Calu3 (cell line): ENCODE measurements at regions not wholly inside any gene's neighbourhood (a gene's known extent, or its start where the extent isn't known, plus 50 kb on each side); places are given as distances from the start of the nearest gene placed in this dataset.

Experiments
- BruUV-seq: library from RNA; stranded (reverse); fragments of 400-500 nt; replicated peaks from 2 replicates; lab custom pipeline; 2021; lab: Mats Ljungman, UMichigan
- CTCF ChIA-PET: fragments of 300-600 bp; sonication (Branson Sonifier 250); formaldehyde crosslinking; loops from one replicate; lab custom pipeline; 2022; ENCODE audit warnings: antibody characterized with exemption; lab: Charles Lee
- DNase-seq: peaks from one replicate; pipeline ENCODE4 v3.0.0; 2022
- H3K27ac Mint-ChIP-seq: one replicate; pipeline ENCODE4 v1.8.0; 2022; ENCODE audit warnings: mixed read lengths; ENCODE audit not compliant: unreplicated experiment
- H3K27me3 Mint-ChIP-seq: one replicate; pipeline ENCODE4 v1.8.0; 2022; ENCODE audit warnings: mixed read lengths; ENCODE audit not compliant: unreplicated experiment
- H3K36me3 Mint-ChIP-seq: one replicate; pipeline ENCODE4 v1.8.0; 2022; ENCODE audit warnings: mild to moderate bottlenecking, moderate library complexity, mixed read lengths; ENCODE audit not compliant: insufficient read depth, unreplicated experiment
- H3K4me1 Mint-ChIP-seq: one replicate; pipeline ENCODE4 v1.8.0; 2022; ENCODE audit warnings: mild to moderate bottlenecking, low read depth, mixed read lengths; ENCODE audit not compliant: unreplicated experiment
- H3K4me3 Mint-ChIP-seq: one replicate; pipeline ENCODE4 v1.8.0; 2022; ENCODE audit warnings: mild to moderate bottlenecking, low read depth, moderate library complexity, mixed read lengths; ENCODE audit not compliant: unreplicated experiment
- H3K9me3 Mint-ChIP-seq: one replicate; pipeline ENCODE4 v1.8.0; 2022; ENCODE audit warnings: low read depth, mixed read lengths; ENCODE audit not compliant: unreplicated experiment
- intact Hi-C: fragments of 100-400 bp; cut with micrococcal nuclease; formaldehyde crosslinking; loops from one replicate; pipeline ENCODE4 v1.10.0; 2022; ENCODE audit not compliant: unreplicated experiment
- TF ChIP-seq, protein P1 (sequence below): fragments of 200-600 bp; IDR thresholded peaks from one replicate; pipeline ENCODE4 v1.8.0; 2022; ENCODE audit warnings: antibody characterized with exemption; ENCODE audit not compliant: unreplicated experiment

DNA sequence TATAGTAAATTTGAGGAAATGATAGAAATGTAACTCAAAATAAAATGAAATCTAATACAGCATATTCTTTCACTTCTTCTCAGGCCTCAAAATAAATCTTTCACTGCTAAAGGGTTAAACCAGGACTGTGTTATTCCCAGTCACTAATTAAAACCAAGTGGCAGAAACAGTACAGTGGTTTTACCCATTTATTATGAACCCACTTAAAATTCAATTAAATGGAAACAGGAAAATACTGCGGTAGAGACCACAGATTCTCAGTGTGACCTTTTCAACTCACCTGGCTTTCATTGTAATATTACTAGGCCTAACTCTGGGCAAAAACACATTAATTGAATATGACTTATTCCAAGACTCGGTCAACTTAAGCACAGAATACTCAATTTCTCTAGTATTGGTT, 176.5 kb upstream of the DKK2 start:
- Mint-ChIP-seq H3K27me3 (no peaks in the 10 kb centered on the region), H3K4me3 (no peak overlapping the region), H3K27ac (no peak overlapping the region), H3K4me1 (no peaks in the 10 kb centered on the region), H3K9me3 (no peaks in the 10 kb centered on the region), H3K36me3 (peaks cover 6% of the 10 kb centered on the region)
- TF ChIP-seq, protein P1, sequence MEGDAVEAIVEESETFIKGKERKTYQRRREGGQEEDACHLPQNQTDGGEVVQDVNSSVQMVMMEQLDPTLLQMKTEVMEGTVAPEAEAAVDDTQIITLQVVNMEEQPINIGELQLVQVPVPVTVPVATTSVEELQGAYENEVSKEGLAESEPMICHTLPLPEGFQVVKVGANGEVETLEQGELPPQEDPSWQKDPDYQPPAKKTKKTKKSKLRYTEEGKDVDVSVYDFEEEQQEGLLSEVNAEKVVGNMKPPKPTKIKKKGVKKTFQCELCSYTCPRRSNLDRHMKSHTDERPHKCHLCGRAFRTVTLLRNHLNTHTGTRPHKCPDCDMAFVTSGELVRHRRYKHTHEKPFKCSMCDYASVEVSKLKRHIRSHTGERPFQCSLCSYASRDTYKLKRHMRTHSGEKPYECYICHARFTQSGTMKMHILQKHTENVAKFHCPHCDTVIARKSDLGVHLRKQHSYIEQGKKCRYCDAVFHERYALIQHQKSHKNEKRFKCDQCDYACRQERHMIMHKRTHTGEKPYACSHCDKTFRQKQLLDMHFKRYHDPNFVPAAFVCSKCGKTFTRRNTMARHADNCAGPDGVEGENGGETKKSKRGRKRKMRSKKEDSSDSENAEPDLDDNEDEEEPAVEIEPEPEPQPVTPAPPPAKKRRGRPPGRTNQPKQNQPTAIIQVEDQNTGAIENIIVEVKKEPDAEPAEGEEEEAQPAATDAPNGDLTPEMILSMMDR: no peak
- intact Hi-C loops: no loop called here
- BruUV-seq: no TSS peak
- DNase-seq: no peak
- CTCF ChIA-PET: no interaction called here

DNA sequence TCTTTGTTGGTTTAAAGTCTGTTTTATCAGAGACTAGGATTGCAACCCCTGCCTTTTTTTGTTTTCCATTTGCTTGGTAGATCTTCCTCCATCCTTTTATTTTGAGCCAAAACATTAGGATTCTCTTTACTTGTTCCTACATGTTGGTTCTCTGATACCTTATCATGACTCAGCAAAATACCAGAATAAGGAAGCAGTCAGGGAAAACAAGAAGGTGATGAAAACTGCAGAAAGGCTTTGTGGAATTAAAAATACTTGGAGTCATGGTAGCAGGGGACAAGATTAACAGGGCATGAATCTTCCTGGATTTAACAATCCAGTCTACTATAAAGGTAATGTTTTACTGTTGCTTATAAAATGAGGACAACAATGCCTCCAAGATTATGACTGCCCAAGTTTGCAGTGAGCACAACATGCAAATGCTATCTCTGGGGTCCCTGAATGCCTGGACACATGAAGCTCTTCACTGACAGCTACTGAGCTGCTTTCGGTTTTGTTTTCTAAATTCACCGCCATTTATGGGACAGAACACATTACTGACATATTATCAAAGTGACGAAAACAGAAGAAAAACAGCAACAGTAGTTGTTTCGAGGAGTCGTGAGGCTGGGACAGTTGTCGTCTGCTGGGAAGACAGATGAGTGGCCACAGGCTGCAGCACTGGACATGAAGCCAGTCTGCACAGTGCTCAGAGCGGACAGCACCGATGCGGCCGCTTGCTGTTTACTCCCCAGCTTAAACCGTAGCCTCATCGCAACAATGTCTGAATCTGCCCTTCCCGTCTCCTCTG, 174.5 kb upstream of the DKK2 start:
- no TSS peak for BruUV-seq
- peaks cover 6% of the 10 kb centered on the region for H3K36me3 Mint-ChIP-seq
- H3K4me1 Mint-ChIP-seq: no peaks in the 10 kb centered on the region
- intact Hi-C loops: no loop called here
- peak overlapping the region; percentile 68 for H3K27ac Mint-ChIP-seq
- no peaks in the 10 kb centered on the region for H3K27me3 Mint-ChIP-seq
- DNase-seq: peak; percentile 3
- peak overlapping the region; percentile 81 for H3K4me3 Mint-ChIP-seq
- TF ChIP-seq, protein P1: no peak
- H3K9me3 Mint-ChIP-seq: no peaks in the 10 kb centered on the region
- CTCF ChIA-PET: interaction anchor here (0.7 kb wide), 2 partner anchors 54 to 79 kb away, joined by 3 to 5 read pairs; no protein-coding TSS in a partner anchor

DNA sequence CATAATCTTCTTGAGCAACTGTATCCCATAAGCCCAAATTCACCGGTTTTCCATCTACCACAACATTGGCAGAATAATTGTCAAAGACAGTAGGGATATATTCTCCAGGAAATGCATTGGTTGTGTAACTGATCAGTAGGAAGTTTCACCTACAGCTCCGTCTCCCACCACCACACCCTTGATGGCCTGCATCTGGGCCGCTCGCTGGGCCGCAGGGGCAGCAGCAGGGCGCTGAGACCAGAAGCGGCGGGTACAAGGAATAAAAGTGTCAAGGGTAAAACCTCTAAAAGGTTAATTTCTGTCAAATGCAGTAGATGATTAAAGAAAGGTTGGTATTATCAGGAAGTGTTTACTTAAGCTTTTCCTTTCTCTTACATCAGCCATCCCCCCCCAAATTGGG, 167.6 kb upstream of the DKK2 start:
- intact Hi-C loops: no loop called here
- Mint-ChIP-seq H3K4me1 (no peaks in the 10 kb centered on the region), H3K27me3 (no peaks in the 10 kb centered on the region), H3K4me3 (no peak overlapping the region), H3K9me3 (no peaks in the 10 kb centered on the region), H3K27ac (no peak overlapping the region), H3K36me3 (no peaks in the 10 kb centered on the region)
- no TSS peak for BruUV-seq
- TF ChIP-seq, protein P1: no peak
- CTCF ChIA-PET: no interaction called here
- no peak for DNase-seq

DNA sequence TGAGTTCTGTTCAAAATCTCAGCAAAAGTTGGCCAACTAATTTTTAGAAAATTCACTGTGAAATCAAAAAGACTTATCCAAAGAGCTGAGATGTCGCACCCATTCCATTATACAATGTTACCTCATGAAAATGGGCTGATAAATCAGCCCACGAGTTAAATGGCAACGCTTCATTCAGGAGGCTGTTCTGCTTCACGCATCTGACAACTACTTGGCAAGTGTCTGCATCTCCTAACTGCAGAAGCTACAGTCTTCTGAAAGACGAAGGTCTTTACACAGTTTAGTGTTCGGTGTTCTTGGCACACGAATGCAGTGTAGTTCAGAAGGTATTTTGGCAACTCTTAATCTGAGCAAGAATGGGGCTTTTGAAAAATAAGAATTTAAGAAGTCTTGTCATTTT, 166.6 kb upstream of the DKK2 start:
- TF ChIP-seq, protein P1: no peak
- Mint-ChIP-seq H3K27ac (no peak overlapping the region), H3K4me1 (no peaks in the 10 kb centered on the region), H3K9me3 (no peaks in the 10 kb centered on the region), H3K4me3 (no peak overlapping the region), H3K36me3 (no peaks in the 10 kb centered on the region), H3K27me3 (no peaks in the 10 kb centered on the region)
- CTCF ChIA-PET: no interaction called here
- BruUV-seq: no TSS peak
- intact Hi-C loops: no loop called here
- DNase-seq: no peak
